GM18909 (cell line): ENCODE measurements at regions not wholly inside any gene's neighbourhood (a gene's known extent, or its start where the extent isn't known, plus 50 kb on each side); places are given as distances from the start of the nearest gene placed in this dataset.
A peak's percentile ranks its signal among the peaks of the same experiment; 100 is the strongest.
"Not testable (repeated sequence)": the region's sequence is repeated elsewhere in the genome, so short reads cannot be mapped to it uniquely, and the experiment has no call there.

ENCODE experiments used
- ATAC-seq: cut with Tn5 transposase; IDR thresholded peaks from one replicate; pipeline ENCODE4 v1.9.1; 2021; ENCODE audit warnings: mild to moderate bottlenecking; ENCODE audit not compliant: unreplicated experiment, poor library complexity

GRCh38 chr14:106719880-106720279 lies 1193.5 kb downstream of the TMEM121 start:
- ATAC-seq = not testable (repeated sequence)

GRCh38 chr14:106721926-106722325 lies 1195.5 kb downstream of the TMEM121 start:
- ATAC-seq = not testable (repeated sequence)

- ATAC-seq = not testable (repeated sequence)
Measured at GRCh38 chr14:106722813-106723687, 1196.7 kb downstream of the TMEM121 start.

- ATAC-seq = not testable (repeated sequence)
Measured at GRCh38 chr14:106727962-106728361, 1201.6 kb downstream of the TMEM121 start.

- ATAC-seq = no peak
Measured at GRCh38 chr14:106728611-106729010, 1202.2 kb downstream of the TMEM121 start.

GRCh38 chr14:106729551-106729950 lies 1203.2 kb downstream of the TMEM121 start:
- no peak for ATAC-seq

GRCh38 chr14:106733771-106734170 lies 1207.4 kb downstream of the TMEM121 start:
- ATAC-seq = no peak

- no peak for ATAC-seq
Measured at GRCh38 chr14:106737021-106737420, 1210.6 kb downstream of the TMEM121 start.

GRCh38 chr14:106738075-106738474 lies 1211.7 kb downstream of the TMEM121 start:
- no peak for ATAC-seq

GRCh38 chr14:106738598-106739258 lies 1212.3 kb downstream of the TMEM121 start:
- ATAC-seq = not testable (repeated sequence)

- ATAC-seq = peak; percentile 68
Measured at GRCh38 chr14:106741086-106741827, 1214.9 kb downstream of the TMEM121 start.

GRCh38 chr14:106745016-106745767 lies 1218.8 kb downstream of the TMEM121 start:
- peak; percentile 54 for ATAC-seq

GRCh38 chr14:106750089-106750488 lies 1223.7 kb downstream of the TMEM121 start:
- ATAC-seq = not testable (repeated sequence)

- ATAC-seq = not testable (repeated sequence)
Measured at GRCh38 chr14:106753751-106754150, 1227.4 kb downstream of the TMEM121 start.

GRCh38 chr14:106757444-106757843 lies 1231.1 kb downstream of the TMEM121 start:
- not testable (repeated sequence) for ATAC-seq

GRCh38 chr14:106761886-106762816 lies 1235.8 kb downstream of the TMEM121 start:
- peak; percentile 42 for ATAC-seq

GRCh38 chr14:106764968-106765369 lies 1238.6 kb downstream of the TMEM121 start:
- ATAC-seq = peak; percentile 75

GRCh38 chr14:106766145-106766544 lies 1239.8 kb downstream of the TMEM121 start:
- no peak for ATAC-seq
